ENCODE measurements at regions not wholly inside any gene's neighbourhood (a gene's known extent, or its start where the extent isn't known, plus 50 kb on each side); places are given as distances from the start of the nearest gene placed in this dataset.

DNA sequence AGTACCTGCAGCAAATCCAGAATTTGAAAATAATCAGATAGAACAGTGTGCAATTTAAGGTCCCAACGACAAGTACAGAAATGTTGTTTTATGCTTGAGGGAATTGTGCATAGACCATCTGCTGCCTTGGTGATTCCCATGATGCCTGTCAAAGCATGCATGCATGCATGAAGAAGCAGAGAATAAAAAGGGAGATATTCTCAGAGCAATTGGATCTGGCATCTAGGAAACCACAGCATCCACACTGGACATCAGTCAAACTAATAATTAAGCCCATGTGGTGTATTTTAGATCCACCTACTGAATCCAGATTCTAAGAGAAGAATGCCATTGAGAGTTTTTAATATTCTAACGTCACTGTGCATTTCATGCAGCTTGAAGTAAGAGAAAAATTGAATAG lies 361.2 kb downstream of the FSIP2 start:
- TF ChIP-seq, protein P1, sequence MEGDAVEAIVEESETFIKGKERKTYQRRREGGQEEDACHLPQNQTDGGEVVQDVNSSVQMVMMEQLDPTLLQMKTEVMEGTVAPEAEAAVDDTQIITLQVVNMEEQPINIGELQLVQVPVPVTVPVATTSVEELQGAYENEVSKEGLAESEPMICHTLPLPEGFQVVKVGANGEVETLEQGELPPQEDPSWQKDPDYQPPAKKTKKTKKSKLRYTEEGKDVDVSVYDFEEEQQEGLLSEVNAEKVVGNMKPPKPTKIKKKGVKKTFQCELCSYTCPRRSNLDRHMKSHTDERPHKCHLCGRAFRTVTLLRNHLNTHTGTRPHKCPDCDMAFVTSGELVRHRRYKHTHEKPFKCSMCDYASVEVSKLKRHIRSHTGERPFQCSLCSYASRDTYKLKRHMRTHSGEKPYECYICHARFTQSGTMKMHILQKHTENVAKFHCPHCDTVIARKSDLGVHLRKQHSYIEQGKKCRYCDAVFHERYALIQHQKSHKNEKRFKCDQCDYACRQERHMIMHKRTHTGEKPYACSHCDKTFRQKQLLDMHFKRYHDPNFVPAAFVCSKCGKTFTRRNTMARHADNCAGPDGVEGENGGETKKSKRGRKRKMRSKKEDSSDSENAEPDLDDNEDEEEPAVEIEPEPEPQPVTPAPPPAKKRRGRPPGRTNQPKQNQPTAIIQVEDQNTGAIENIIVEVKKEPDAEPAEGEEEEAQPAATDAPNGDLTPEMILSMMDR (conservative IDR thresholded peaks at IDR 0.05; ENCODE audit: low read depth, low read length), result no peak
- no peak overlapping the region for H3K4me3 ChIP-seq (ENCODE audit: low read depth, low read length)
- DNase-seq (ENCODE audit: low read depth), result no peak

DNA sequence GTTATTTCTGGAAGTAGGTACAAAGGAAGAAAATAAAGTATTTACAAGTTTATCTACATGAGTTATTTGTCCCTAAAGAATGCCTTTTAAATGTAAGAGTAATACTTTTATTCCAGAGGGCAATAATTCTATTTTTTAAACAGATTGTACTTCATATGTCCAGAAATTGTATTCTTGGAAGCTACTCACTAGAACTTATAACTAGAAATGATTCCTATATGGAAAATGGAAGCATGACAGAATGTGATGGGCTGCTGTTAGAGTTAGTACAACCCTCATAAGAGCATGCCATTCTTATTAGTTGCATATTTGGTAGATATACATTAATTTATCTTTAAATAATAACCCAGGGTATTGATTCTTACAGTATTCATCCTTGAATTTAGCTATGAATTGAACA lies 362.0 kb downstream of the FSIP2 start:
- H3K4me3 ChIP-seq (ENCODE audit: low read depth, low read length), result no peak overlapping the region
- DNase-seq (ENCODE audit: low read depth), result no peak
- TF ChIP-seq, protein P1 (conservative IDR thresholded peaks at IDR 0.05; ENCODE audit: low read depth, low read length), result no peak

DNA sequence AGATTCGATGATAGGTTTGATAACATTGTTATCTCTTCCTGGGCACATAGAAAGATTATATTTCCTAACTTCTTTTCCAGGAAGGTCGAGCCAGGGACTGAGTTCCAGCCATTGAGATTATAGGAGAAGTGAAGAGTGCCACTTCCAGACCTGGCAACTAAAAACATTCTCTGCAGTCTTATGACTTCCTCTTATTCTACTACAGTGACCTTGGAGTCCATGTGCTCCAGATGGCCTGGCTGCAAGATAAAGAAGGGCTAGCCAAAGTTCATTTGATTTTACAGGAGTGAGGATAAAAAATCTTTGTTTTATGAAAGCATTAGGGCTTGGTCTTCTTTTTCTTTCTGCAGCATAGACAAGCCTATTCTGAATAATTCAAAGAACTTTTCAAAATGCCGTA lies 363.0 kb downstream of the FSIP2 start:
- no peak overlapping the region for H3K4me3 ChIP-seq (ENCODE audit: low read depth, low read length)
- TF ChIP-seq, protein P1 (conservative IDR thresholded peaks at IDR 0.05; ENCODE audit: low read depth, low read length), result no peak
- no peak for DNase-seq (ENCODE audit: low read depth)

DNA sequence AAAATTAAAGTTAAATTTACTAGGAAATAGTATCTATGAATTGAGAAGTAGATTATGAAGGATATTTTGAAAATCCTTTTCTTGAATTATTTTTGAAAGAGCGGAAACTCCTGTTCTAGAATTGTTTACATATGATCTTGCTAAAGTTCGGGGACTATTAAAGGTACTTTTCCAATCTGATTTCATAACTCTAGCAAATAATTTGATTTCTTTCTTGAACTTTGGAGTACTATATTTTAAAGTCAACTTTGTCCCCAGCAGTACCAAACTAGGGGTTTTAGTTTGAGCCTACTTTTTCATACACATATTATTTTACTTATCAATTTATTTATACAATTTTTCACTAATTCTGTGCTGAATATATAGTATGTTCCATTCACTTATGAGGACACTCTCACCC lies 364.7 kb downstream of the FSIP2 start:
- H3K4me3 ChIP-seq (ENCODE audit: low read depth, low read length), result no peak overlapping the region
- no peak for DNase-seq (ENCODE audit: low read depth)
- TF ChIP-seq, protein P1 (conservative IDR thresholded peaks at IDR 0.05; ENCODE audit: low read depth, low read length), result no peak

DNA sequence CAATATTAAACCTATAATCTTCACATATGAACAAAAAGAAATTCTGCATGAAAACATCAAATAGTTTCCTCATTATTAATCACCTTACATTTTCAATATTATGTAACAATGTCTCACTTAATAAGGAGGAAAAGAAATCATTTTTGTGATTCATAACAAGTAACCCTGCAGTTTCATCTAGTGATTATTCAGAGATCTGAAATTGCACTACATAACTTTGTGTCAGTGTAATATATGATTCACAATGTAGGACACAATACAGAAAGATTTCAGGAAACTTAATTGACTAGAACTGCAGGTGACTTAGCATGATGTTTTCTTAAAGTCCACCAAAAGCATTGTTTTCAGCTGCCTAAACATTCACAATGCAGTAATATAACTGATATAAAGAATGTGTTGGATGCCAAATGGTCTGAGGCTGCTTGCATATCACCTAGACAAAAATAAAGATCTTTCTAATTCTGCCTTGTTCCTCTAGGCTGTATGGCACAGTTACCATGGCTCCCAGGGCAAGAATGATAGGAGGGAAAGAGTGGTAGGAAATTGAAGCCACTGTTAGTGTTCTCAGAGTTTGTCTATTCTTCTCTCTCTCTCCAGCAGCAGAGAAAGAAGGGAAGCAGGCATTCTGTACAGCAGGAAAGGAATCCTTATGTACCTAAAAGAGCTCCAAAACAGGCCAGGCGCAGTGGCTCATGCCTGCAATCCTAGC lies 366.6 kb downstream of the FSIP2 start:
- no peak overlapping the region for H3K4me3 ChIP-seq (ENCODE audit: low read depth, low read length)
- no peak for DNase-seq (ENCODE audit: low read depth)
- TF ChIP-seq, protein P1 (conservative IDR thresholded peaks at IDR 0.05; ENCODE audit: low read depth, low read length), result no peak

DNA sequence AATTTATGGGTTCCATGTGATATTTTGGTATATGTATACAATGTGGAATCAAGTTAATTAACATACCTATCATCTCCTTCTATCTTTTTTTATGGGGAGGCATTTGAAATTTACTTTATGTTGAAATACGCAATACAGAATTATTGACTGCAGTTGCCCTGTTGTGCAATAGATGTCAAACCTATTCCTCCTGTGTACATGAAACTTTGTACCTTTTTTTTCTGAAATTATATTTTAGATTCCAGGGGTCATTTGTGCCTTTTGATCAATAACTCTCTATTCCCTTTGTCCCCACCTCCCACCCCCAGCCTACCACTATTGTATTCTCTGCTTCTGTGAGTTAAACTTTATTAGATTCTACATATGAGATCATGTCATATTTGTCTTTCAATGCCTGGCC lies 369.9 kb downstream of the FSIP2 start:
- TF ChIP-seq, protein P1 (conservative IDR thresholded peaks at IDR 0.05; ENCODE audit: low read depth, low read length), result no peak
- DNase-seq (ENCODE audit: low read depth), result no peak
- H3K4me3 ChIP-seq (ENCODE audit: low read depth, low read length), result no peak overlapping the region

DNA sequence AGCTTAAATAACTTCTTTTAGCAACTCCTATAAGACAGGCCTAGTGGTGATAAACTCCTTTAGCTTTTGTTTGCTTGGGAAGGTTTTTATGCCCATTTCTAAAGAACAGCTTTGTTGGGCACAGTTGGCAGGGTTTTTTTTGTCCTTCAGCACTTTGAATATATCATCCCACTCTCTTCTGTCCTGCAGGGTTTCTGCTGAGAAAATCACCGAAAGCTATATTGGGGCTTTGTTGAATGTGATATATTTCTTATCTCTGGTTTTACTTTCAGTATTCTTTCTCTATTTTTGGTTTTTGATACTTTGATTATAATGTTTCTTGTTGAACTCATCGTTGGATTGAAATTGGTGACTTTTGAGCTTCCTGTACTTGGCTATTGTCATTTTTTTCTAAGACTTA lies 372.8 kb upstream of the ZC3H15 start:
- TF ChIP-seq, protein P1 (conservative IDR thresholded peaks at IDR 0.05; ENCODE audit: low read depth, low read length), result no peak
- no peak overlapping the region for H3K4me3 ChIP-seq (ENCODE audit: low read depth, low read length)
- DNase-seq (ENCODE audit: low read depth), result no peak
